Hepatocyte (in vitro differentiated cells): ENCODE measurements at regions not wholly inside any gene's neighbourhood (a gene's known extent, or its start where the extent isn't known, plus 50 kb on each side); places are given as distances from the start of the nearest gene placed in this dataset.

Source experiments
- DNase-seq: peaks from one replicate; pipeline ENCODE4 v3.0.0-alpha.2; 2016; ENCODE audit warnings: low spot score
- H2AFZ ChIP-seq: fragments of 200-600 bp; sonication (generic); 2 replicates; pipeline ENCODE4 v1.6.0; 2016; ENCODE audit warnings: antibody characterized with exemption, mild to moderate bottlenecking
- H3K27ac ChIP-seq: fragments of 200-600 bp; sonication (generic); 2 replicates; pipeline ENCODE4 v1.5.1; 2016; ENCODE audit warnings: mild to moderate bottlenecking
- H3K27me3 ChIP-seq: fragments of 200-600 bp; sonication (generic); 2 replicates; pipeline ENCODE4 v1.6.1; 2016
- H3K36me3 ChIP-seq: fragments of 200-600 bp; sonication (generic); replicated peaks from 2 replicates; pipeline ENCODE4 v1.5.1; 2016; ENCODE audit warnings: low read depth; ENCODE audit not compliant: insufficient read depth
- H3K4me1 ChIP-seq: fragments of 200-600 bp; sonication (generic); 2 replicates; pipeline ENCODE4 v1.5.1; 2016; ENCODE audit warnings: mild to moderate bottlenecking, moderate library complexity; ENCODE audit not compliant: insufficient read depth
- H3K4me2 ChIP-seq: fragments of 200-600 bp; sonication (generic); 2 replicates; pipeline ENCODE4 v1.6.0; 2016
- H3K4me3 ChIP-seq: fragments of 200-600 bp; sonication (generic); 2 replicates; pipeline ENCODE4 v1.5.1; 2016; ENCODE audit warnings: mild to moderate bottlenecking
- H3K79me2 ChIP-seq: fragments of 200-600 bp; sonication (generic); 2 replicates; pipeline ENCODE4 v1.6.0; 2017; ENCODE audit warnings: mild to moderate bottlenecking
- H3K9me2 ChIP-seq: fragments of 200-600 bp; sonication (generic); replicated peaks from 2 replicates; pipeline ENCODE4 v1.6.0; 2017; ENCODE audit warnings: mild to moderate bottlenecking; ENCODE audit not compliant: insufficient read depth
- H3K9me3 ChIP-seq: fragments of 200-600 bp; sonication (generic); 2 replicates; pipeline ENCODE4 v1.5.1; 2016; ENCODE audit warnings: low read depth, mild to moderate bottlenecking
- H4K20me1 ChIP-seq: fragments of 200-600 bp; sonication (generic); 2 replicates; pipeline ENCODE4 v1.6.0; 2016; ENCODE audit warnings: mild to moderate bottlenecking; ENCODE audit not compliant: insufficient read depth, poor library complexity, severe bottlenecking
- EZH2 ChIP-seq: fragments of 200-600 bp; sonication (generic); IDR thresholded peaks from 2 replicates; pipeline ENCODE4 v1.6.1; 2016; ENCODE audit warnings: antibody characterized with exemption, mild to moderate bottlenecking, borderline replicate concordance
- EZH2phosphoT487 ChIP-seq: fragments of 200-600 bp; sonication (generic); IDR thresholded peaks from one replicate; pipeline ENCODE4 v1.6.1; 2018; ENCODE audit warnings: antibody characterized with exemption, mild to moderate bottlenecking, low read depth, moderate library complexity; ENCODE audit not compliant: unreplicated experiment, severe bottlenecking
- WGBS: methylation state at CpG from one replicate; pipeline ENCODE4 v1.1.6; 2016; ENCODE audit warnings: low lambda C conversion rate; ENCODE audit errors: missing lambda C conversion rate; 5-methylcytosine and 5-hydroxymethylcytosine counted together
- TF ChIP-seq, protein P1 (sequence below): fragments of 200-600 bp; sonication (generic); IDR thresholded peaks from 2 replicates; pipeline ENCODE4 v1.5.1; 2016; ENCODE audit warnings: antibody characterized with exemption, mild to moderate bottlenecking; ENCODE audit not compliant: poor library complexity

DNA sequence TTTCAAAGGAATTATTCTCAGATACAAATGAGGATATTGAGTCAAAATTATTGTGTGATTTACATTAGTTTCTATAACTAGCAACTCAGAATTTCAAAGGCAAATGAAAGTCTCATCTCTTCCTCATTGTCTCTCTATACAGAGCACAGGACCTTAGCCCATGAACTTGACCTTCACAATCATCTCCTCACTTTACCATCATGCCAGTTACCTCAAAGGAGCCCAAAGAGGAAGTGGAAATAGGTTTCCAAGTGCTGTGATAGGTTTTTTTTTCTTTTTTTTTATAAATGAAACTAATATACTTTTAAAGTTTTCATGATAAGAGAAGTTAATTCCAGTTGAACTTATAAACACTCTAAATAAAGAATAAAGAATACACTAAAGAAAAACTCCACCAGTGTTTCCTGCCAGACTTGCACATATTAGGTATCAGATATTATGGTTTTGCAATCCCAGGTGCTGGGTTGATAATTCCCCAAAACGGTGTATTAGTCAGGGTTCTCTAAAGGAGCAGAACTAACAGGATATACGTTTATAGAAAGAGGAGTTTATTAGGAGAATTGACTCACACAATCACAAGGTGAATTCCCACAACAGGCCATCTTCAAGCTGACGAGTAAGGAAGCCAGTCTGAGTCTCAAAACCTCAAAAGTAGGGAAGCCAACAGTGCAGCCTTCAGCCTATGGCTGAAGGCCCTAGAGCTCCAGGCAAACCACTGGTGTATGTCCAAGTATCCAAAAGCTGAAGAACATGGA, 50.1 kb upstream of the ADAMTS16 start:
- Histone ChIP-seq H3K79me2 (no peaks in the 10 kb centered on the region), H3K27ac (no peak overlapping the region), H3K27me3 (no peaks in the 10 kb centered on the region), H2AFZ (no peak overlapping the region), H3K4me3 (no peak overlapping the region), H3K36me3 (no peaks in the 10 kb centered on the region), H4K20me1 (no peaks in the 10 kb centered on the region), H3K9me2 (no peaks in the 10 kb centered on the region), H3K4me1 (no peaks in the 10 kb centered on the region), H3K9me3 (no peaks in the 10 kb centered on the region), H3K4me2 (no peak overlapping the region)
- no peak for DNase-seq
- TF ChIP-seq EZH2 = no peak
- TF ChIP-seq, protein P1, sequence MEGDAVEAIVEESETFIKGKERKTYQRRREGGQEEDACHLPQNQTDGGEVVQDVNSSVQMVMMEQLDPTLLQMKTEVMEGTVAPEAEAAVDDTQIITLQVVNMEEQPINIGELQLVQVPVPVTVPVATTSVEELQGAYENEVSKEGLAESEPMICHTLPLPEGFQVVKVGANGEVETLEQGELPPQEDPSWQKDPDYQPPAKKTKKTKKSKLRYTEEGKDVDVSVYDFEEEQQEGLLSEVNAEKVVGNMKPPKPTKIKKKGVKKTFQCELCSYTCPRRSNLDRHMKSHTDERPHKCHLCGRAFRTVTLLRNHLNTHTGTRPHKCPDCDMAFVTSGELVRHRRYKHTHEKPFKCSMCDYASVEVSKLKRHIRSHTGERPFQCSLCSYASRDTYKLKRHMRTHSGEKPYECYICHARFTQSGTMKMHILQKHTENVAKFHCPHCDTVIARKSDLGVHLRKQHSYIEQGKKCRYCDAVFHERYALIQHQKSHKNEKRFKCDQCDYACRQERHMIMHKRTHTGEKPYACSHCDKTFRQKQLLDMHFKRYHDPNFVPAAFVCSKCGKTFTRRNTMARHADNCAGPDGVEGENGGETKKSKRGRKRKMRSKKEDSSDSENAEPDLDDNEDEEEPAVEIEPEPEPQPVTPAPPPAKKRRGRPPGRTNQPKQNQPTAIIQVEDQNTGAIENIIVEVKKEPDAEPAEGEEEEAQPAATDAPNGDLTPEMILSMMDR = no peak
- no peak for TF ChIP-seq EZH2phosphoT487
- WGBS = 72% methylated on average over 3 of the region's 3 CpGs
